NCI-H524 treated with DMSO at 0.1 percent for 48 hours (cell line): ENCODE measurements at regions not wholly inside any gene's neighbourhood (a gene's known extent, or its start where the extent isn't known, plus 50 kb on each side); places are given as distances from the start of the nearest gene placed in this dataset.
A peak's percentile ranks its signal among the peaks of the same experiment; 100 is the strongest.

Experiments
- DNase-seq: peaks from one replicate; lab custom pipeline; 2025; lab: John Stamatoyannopoulos, UW

DNA sequence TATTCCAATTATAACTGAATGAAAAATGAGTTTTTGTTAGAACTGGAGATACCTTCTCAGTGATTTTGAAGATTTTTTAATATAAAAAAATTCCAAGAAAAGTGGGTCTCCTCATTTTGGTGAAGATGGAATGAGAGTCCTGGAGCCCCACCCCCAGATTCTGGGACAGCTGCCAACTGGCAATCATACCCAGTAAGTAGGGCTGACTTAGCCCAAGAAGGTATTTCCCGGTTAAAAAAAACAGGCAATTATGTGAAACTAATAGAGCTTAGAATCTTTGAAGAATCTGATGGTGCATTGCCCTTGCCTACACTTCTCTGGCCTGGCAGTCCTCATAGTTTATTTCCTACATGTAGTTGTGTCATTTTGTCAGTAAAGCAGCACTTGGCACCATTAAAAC lies 52.8 kb upstream of the VWDE start:
- no peak for DNase-seq

DNA sequence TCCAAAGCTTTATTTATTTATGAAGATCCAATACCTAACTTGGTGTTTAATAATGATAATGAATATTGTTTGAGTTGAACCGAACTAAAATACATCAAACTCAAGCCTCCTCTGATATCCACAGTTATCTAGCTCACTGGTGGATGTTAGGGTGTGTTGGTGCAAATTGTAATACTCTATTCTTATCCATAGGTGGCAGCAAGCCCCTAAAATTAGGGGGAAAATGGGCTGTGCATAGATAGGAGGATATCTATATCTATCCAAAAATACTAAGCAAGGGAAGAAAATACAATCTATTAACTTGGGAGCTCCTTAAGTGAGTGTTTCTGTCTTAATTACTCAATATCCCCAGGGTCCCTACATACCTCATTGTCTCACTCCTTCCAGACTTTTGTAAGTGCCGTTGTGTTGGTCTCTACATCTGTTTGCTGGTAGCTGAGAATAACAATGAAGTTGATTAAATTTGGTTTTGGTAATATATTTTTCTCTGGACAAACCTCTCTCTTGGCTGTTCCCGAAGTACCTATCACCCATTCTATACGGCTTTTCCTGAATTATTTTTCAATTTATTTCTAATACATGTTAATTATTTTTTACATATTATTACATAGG lies 55.0 kb upstream of the VWDE start:
- DNase-seq: peak; percentile 6

DNA sequence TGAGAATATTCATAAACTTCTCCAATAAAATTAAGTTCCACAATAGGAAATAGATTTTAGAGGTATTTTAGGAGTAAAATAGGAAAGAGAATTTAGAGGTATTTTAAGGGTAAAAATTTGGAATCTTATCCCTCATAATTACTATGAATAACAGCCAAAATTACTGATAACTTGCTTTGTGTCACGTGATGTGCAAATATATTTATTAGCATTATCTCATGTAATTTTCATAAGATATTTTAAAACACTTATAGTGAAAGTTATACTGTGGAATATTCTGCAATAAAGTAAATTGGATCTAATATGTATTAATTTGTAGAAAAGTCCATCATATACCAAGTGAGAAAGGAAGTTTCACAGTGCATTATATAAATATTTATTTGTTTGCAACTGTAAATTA lies 64.2 kb upstream of the VWDE start:
- no peak for DNase-seq

GRCh38 chr7:12469568-12469967 lies 65.9 kb upstream of the VWDE start:
- no peak for DNase-seq

DNA sequence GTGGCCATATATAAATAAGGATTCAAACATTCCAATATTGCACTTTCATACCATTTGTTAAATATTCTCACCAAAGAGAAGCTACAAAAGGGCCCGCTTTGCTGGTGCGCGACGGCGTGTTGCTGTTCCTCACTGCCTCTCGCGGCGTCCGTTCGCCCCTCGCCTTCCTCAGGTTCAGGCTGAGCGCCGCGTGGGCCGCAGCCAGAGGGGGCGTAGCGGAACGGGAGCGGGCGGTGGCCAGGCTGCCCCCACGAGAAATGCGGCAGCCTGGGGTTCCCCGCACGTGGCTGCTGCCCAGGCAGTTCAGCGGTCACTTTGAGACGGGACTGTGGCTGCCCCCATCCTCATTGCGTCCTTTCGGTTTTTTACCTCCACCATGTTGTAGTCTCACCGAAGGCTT lies 67.3 kb upstream of the VWDE start:
- no peak for DNase-seq

GRCh38 chr7:12474035-12474434 lies 70.4 kb upstream of the VWDE start:
- DNase-seq: no peak

DNA sequence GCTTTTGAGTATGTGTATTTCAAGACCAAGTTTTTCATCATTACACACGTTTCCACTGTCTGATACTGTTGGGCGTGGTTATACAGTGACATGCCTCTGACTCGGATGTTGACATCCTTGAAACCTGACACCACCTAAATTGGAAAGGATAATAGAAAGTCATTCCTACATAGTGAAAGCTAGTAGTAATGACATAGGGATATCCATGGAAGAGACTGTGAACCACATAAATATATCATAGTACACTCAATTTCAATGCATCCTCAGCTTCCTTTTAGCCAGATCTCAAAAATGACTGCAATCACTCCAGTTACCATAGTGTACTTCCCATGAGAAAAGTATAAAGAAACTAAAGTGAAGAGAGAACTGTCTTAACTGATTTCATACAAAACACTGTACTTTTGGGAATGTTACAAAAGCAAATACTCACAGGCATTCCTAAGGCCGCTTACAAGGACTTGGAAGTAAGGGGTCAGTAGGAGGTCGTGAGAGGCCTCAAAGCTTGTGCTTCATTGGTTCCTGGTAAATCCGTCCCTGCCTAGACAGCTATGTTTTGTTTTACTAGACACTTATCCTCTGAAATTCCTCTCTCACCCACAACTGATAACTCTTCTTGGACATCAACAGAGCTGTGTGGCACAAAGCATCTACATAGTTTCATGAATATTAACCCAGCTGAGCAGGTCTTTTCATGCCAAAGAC lies 71.8 kb upstream of the VWDE start:
- no peak for DNase-seq

DNA sequence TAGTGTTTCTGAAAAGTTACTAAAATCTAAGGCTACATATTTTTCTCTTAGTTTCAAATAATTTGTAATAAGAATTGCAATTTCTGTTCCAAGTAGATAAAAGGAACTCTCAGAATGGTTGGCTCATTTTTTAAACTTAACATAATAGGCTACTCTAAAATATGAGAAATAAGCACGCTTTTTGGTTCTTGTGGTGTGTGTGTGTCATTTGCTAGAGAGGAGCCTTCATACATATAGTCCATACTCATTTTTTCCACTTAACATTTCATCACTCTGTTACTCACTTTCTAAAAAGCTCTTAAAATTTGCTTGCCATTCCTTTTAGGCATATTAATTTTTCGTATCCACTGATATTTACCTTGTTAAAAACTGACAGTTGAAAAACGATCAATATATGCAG lies 74.0 kb upstream of the VWDE start:
- DNase-seq: no peak

DNA sequence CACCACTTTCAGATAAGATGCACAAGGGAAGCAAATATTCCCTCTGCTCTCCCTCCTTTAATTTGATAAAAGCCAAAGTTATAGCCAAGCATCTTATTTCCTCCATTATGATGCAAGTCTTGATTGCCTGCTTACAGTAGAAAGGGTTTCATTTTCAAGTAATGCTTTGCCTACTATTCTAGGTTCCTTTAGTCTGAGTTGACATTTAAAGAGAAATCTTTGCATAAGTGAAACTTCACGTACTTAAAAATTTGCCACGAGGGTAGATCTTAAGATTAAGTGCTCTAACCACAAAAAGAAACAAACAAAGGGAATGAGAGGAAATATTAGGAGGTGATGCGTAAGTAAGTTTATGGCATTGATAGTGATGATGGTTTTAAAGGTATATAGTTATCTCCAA lies 78.1 kb upstream of the VWDE start:
- no peak for DNase-seq

DNA sequence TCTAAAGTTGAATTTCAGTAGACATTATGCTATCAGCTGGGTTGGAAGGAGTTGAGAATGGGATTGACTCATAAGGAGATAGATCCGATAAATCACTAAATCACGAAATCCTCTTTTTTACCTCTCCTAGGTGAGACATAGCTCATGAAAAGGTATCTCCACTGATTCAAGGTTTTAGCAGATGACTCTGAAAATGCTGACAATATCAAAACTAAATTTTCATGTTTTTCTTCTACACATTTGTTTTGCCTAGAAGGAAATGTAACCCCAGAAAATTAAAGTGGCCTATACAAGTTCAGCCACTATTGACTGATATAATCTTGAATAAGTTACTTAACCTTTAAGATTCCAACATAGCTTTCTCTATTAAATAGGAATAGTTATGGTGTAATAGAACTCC lies 82.2 kb upstream of the VWDE start:
- DNase-seq: no peak

GRCh38 chr7:12488341-12488740 lies 82.2 kb upstream of the SCIN start:
- no peak for DNase-seq

GRCh38 chr7:12490107-12490688 lies 80.3 kb upstream of the SCIN start:
- no peak for DNase-seq

- no peak for DNase-seq
These were observed 79.6 kb upstream of the SCIN start for GRCh38 chr7:12490940-12491339.

- no peak for DNase-seq
These were observed 79.0 kb upstream of the SCIN start for GRCh38 chr7:12491526-12491925.

- DNase-seq: peak; percentile 47
These were observed 77.1 kb upstream of the SCIN start for GRCh38 chr7:12493407-12493806.

- no peak for DNase-seq
These were observed 76.4 kb upstream of the SCIN start for GRCh38 chr7:12493863-12494686.

DNA sequence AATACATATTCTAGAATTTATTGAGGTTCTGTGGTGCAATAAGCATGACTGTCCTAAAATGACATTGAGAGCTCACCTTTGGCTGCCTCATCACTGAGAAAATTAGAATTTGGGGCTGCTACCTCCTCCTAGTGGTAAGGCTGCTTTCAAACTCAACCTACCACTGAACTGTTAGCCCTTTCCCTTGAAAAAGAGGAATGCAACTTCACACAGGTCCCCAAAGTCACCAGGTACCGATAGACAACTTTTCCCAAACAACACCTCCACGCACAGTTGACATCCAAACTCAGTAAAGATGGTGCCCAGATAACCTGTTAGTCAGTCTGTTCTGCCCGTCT lies 75.9 kb upstream of the SCIN start:
- DNase-seq: no peak

- peak; percentile 31 for DNase-seq
These were observed 73.4 kb upstream of the SCIN start for GRCh38 chr7:12496901-12497674.

DNA sequence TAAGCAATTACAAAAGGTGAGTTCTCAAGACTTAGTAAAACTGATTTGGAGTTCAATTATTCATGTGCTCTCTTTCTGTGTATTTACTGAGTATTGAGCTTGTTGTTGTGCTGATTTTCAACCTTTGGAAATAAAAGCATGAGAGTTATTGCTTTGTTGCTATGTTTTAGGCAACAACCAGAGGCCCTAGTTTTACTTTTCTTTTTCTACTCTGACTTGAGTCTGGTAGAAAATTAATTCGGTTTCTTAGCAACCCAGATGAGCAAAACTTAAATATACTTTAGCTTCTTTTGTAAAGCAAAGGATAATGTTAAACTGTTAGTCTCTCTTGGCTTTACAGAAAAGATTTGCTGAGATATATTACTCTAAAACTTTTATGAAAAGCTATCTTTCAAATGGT lies 66.4 kb upstream of the SCIN start:
- no peak for DNase-seq

GRCh38 chr7:12508005-12508404 lies 62.5 kb upstream of the SCIN start:
- DNase-seq: no peak

GRCh38 chr7:12508554-12508953 lies 62.0 kb upstream of the SCIN start:
- no peak for DNase-seq

DNA sequence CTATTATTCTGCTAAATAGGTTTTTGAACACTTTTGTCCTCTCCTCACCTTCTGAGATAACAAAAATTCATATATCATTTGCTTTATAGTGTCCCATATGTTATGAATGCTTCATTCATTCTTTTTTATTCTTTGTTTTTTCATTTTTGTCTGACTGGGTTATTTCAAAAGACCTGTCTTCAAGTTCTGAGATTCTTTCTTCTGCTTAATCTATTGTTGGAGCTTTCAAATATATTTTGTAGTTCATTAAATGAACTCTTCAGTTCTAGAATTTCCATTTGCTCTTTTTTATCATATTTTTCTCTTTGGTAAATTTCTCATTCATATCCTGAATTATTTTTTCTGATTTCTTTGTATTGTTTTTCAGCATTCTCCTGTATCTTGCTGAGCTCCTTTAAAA lies 53.1 kb upstream of the SCIN start:
- DNase-seq: no peak
